Motor neuron (in vitro differentiated cells): ENCODE measurements at regions not wholly inside any gene's neighbourhood (a gene's known extent, or its start where the extent isn't known, plus 50 kb on each side); places are given as distances from the start of the nearest gene placed in this dataset.

ENCODE experiments used
- ATAC-seq, 8 experiments: fragments of 200-7000 bp; cut with Tn5 transposase; replicated peaks in 6 of 8; 2 replicates each; pipeline ENCODE4 v1.8.0; 2021; ENCODE audit warnings: mild to moderate bottlenecking in 8 of 8, moderate library complexity in 8 of 8
- H3K27ac ChIP-seq, 2 donors: fragments of 250-450 bp; sonication (Bioruptor Pico); 2 replicates each; pipeline ENCODE4 v1.9.0; 2021; ENCODE audit warnings: antibody characterized with exemption in 2 of 2, mild to moderate bottlenecking in 2 of 2, moderate library complexity in 1 of 2
- H3K4me1 ChIP-seq, 2 donors: fragments of 250-450 bp; sonication (Bioruptor Pico); replicated peaks in 1 of 2; 2 replicates each; pipeline ENCODE4 v1.6.1; 2021; ENCODE audit warnings: antibody characterized with exemption in 2 of 2, mild to moderate bottlenecking in 2 of 2, moderate library complexity in 1 of 2
- H3K4me3 ChIP-seq, 5 donors: fragments of 250-450 bp; sonication (Bioruptor Pico); 2 replicates each; pipeline ENCODE4 v1.9.0; 2021; ENCODE audit warnings: antibody characterized with exemption in 5 of 5, mild to moderate bottlenecking in 5 of 5, moderate library complexity in 4 of 5
- WGBS, 10 experiments: fragments of 450-650 bp; shearing (Covaris generic); methylation state at CpG; one replicate each; pipeline ENCODE4 v1.0.0; 2022; 5-methylcytosine and 5-hydroxymethylcytosine counted together
- in situ Hi-C, 9 experiments: fragments of 400-800 bp; cut with MboI; loops; one replicate each; pipeline ENCODE4 v1.15.0; 2021; ENCODE audit warnings: low sequenced_read_pairs in 9 of 9, low pct_unique_long_range_greater_than_20kb in 2 of 9; ENCODE audit not compliant: unreplicated experiment in 9 of 9

- Histone ChIP-seq H3K4me1 (peaks cover 4 to 5% of the 10 kb centered on the region in 2 donors), H3K27ac (no peak overlapping the region), H3K4me3 (no peak overlapping the region)
- in situ Hi-C loops, result no loop called here
- WGBS, 10 experiments, result 0 to 100% (median 89%) methylated on average over 1 to 2 of the region's 2 CpGs
- ATAC-seq, result no peak
These were observed 500.8 kb downstream of the IRS2 start for GRCh38 chr13:109285586-109285985.

DNA sequence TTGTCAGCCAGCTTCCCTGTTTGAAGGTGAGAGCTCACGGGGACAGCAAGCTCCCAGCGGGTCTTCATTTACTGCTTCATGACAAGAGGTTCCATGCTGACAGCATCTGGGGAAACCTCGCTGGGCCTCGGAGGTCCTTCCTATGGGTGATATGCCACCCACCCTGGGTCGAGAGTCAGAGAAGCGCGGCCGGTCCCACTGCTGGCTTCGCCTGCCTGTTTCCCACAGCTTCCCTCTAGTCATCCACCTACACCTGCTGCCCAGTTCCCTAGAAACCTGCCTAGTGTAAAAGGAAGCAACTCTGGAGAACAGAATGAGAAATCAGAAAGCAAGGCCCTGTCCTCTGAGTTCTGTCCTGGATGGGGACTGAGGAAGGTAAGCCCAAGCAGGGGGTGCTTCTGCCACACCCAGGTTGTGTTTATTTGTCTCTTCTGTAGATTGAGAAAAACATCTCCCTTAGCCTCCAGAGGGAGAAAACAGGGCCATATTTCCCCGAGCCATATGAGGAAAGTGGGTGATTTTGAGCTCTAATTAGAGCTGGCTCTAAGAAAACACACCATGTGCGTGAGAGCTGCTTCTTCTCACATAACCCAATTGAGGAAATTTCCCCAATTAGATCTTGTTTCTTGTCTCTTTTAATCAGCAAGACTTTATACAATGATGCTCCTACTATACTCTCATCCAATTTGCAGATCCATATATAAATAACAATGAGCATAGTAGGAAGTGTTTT, 504.3 kb downstream of the IRS2 start:
- in situ Hi-C loops, result no loop called here
- 20 to 100% (median 73%) methylated on average over 1 to 4 of the region's 11 CpGs for WGBS, 10 experiments
- ATAC-seq, result no peak
- no peaks in the 10 kb centered on the region for H3K4me1 ChIP-seq
- no peak overlapping the region for H3K27ac ChIP-seq
- H3K4me3 ChIP-seq, result no peak overlapping the region

DNA sequence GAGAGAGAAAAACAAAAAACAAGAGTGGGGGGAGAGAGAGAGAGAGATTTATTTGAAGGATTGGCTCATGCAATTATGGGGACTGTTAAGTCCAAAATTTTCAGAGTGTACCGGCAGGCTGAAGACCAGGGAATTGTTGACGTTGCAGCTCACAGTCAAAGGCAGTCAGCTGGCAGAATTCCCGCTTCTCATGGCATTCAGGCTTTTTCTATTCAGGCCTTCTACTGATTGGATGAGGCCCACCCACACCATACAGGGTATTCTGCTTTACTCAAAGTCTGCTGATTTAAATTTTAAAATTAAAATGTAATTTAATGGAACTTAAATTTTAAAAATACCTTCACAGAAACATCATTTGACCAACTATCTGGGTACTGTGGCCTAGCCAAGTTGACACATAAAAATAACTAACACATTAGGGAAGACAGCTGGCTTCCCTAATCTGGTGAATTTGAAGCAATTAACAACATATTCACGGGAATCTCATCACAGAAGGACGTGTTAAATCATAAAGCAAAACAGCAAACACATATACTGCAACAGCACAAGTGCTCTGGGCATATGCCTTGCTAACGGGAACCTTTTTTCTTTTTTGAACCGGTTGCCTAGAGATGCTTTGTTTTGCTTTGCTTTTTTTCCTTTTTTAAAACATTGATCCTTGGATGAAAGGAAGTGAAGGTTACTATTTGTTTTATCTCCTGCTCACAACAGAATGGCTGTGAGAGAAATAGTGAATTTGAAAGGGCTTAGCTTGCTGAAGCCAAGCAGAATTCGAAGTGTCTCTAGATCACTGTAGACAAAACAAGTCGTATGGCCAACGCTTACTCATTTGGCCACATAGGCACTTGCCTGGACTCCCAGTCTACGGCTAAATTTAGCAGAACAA, 505.1 kb downstream of the IRS2 start:
- Histone ChIP-seq H3K4me1 (peaks cover under 1 to 7% of the 10 kb centered on the region in 2 donors), H3K4me3 (no peak overlapping the region), H3K27ac (no peak overlapping the region)
- in situ Hi-C loops, result no loop called here
- peak in 1 of 8 experiments; percentile 95 for ATAC-seq
- WGBS, 10 experiments, result 18 to 90% (median 60%) methylated on average over 2 to 11 of the region's 11 CpGs

GRCh38 chr13:109276261-109276660, 510.1 kb downstream of the IRS2 start:
- Histone ChIP-seq H3K4me1 (peaks cover 19 to 32% of the 10 kb centered on the region in 2 donors), H3K4me3 (no peak overlapping the region), H3K27ac (no peak overlapping the region)
- ATAC-seq, result no peak
- in situ Hi-C loops, result no loop called here
- WGBS, 10 experiments, result 38 to 96% (median 88%) methylated on average over 1 to 4 of the region's 4 CpGs; no CpG with 5 or more reads in 3 of the 10 experiments

DNA sequence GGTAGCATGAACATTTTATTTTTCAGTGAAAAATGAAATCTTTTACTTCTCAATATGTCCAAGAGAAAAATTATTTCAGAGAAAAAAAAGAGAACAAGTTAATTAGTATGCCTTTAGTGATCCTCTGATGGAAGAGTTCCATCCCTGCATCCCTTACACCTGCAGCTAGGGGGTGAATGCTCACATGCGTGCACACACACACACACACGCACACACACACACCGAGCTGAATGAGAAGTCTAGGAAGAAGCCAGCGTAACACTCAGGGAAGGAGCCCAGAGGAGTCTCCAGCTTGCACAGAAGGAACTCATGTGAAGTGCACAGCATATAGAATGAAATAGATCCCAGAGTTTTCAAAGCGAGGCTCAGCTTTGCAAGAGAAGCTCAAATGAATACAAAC, 510.5 kb downstream of the IRS2 start:
- Histone ChIP-seq H3K4me1 (peaks cover 19 to 37% of the 10 kb centered on the region in 2 donors), H3K27ac (no peak overlapping the region), H3K4me3 (no peak overlapping the region)
- in situ Hi-C loops, result no loop called here
- ATAC-seq, result peak in 5 of 8 experiments; percentile 48 to 75 (median 61)
- 9 to 79% (median 55%) methylated on average over 1 to 5 of the region's 5 CpGs; no CpG with 5 or more reads in 2 of the 10 experiments for WGBS, 10 experiments

GRCh38 chr13:109275139-109275745, 511.1 kb downstream of the IRS2 start:
- in situ Hi-C loops, result no loop called here
- Histone ChIP-seq H3K4me1 (peaks cover 19 to 37% of the 10 kb centered on the region in 2 donors), H3K27ac (no peak overlapping the region), H3K4me3 (no peak overlapping the region)
- ATAC-seq, result peak in 5 of 8 experiments; percentile 70 to 83 (median 78)
- WGBS, 10 experiments, result 42 to 87% (median 69%) methylated on average over 1 to 11 of the region's 11 CpGs; no CpG with 5 or more reads in 1 of the 10 experiments

DNA sequence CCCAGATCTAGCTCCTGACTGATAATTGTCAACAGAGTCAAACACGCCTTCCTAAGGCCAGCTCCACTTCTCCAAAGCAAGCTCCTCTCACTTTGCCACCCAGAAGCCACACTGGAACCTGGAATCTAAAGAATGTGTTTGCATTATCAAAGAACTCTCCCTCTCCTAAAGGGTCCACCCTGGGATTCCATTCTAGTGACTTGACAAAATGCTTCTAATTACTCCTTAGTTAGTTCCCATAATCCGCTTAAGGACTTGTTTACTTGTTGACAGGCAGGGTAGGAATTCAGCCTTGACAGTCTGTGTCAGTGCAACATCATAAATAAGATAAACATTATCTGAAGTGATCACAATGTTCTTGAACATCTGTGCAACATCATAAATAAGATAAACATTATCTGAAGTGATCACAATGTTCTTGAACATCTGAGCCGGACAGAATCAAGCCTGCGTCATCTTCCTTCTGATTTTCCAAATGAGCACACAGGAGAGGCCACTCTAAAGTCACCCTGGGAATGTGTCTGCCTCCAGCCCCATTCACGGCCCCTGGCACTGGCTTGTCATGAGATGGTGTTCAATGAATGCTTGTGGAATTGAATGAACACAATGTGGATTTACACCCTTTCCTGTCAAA, 512.1 kb downstream of the IRS2 start:
- peaks cover 19 to 37% of the 10 kb centered on the region in 2 donors for H3K4me1 ChIP-seq
- peak; percentile 30 to 82 (median 42) for ATAC-seq
- no peak overlapping the region for H3K4me3 ChIP-seq
- in situ Hi-C loops, result no loop called here
- no peak overlapping the region for H3K27ac ChIP-seq
- 42 to 94% (median 68%) methylated on average over 1 to 5 of the region's 5 CpGs for WGBS, 10 experiments

GRCh38 chr13:109273326-109273751, 513.0 kb downstream of the IRS2 start:
- no peak for ATAC-seq
- in situ Hi-C loops, result no loop called here
- WGBS, 10 experiments, result 4 to 100% (median 87%) methylated on average over 1 to 3 of the region's 3 CpGs; no CpG with 5 or more reads in 2 of the 10 experiments
- H3K4me3 ChIP-seq, result no peak overlapping the region
- H3K27ac ChIP-seq, result no peak overlapping the region
- H3K4me1 ChIP-seq, result peaks cover 19 to 37% of the 10 kb centered on the region in 2 donors

DNA sequence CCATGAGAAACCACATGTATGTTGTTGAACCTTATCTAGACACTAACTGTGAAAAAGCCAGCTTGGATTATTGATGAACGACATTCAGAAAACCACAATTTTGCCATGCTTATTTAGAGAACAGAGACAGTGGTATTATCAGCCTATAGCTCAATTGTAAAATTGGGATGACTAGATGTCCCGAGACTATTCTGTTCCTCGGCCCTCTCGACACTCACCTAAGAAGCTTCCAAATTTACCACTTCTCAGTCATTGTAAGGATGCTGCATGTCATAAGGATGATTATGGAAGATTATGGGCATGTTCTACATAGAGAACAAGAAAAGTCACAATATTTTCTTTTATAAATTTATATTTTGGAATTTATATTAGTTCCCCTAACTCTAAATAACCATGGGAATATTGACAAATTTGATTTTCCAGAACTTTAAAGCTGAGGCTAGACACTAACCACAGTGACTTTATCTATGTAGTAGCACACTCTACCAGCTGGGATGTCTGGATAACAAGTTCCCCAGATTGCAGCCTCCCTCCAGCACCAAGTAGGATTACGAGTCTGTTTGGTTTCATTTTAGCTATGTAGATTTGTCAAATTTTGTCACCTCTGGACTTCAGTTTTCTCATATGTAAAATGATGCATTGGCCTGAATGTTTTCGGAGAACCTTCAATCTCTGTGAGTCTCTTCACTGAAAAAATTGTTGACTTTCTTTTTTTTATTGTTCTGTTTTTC, 513.6 kb downstream of the IRS2 start:
- Histone ChIP-seq H3K4me1 (peaks cover 19 to 37% of the 10 kb centered on the region in 2 donors), H3K27ac (no peak overlapping the region), H3K4me3 (no peak overlapping the region)
- in situ Hi-C loops, result no loop called here
- 19 to 100% (median 95%) methylated on average over 1 to 5 of the region's 6 CpGs; no CpG with 5 or more reads in 1 of the 10 experiments for WGBS, 10 experiments
- ATAC-seq, result no peak

- H3K4me3 ChIP-seq, result no peak overlapping the region
- H3K27ac ChIP-seq, result no peak overlapping the region
- H3K4me1 ChIP-seq, result peaks cover 19 to 36% of the 10 kb centered on the region in 2 donors
- 0 to 100% (median 75%) methylated on average over 1 to 7 of the region's 7 CpGs for WGBS, 10 experiments
- in situ Hi-C loops, result no loop called here
- peak in 7 of 8 experiments; percentile 26 to 87 (median 44) for ATAC-seq
These were observed 514.5 kb downstream of the IRS2 start for GRCh38 chr13:109271555-109272541.

DNA sequence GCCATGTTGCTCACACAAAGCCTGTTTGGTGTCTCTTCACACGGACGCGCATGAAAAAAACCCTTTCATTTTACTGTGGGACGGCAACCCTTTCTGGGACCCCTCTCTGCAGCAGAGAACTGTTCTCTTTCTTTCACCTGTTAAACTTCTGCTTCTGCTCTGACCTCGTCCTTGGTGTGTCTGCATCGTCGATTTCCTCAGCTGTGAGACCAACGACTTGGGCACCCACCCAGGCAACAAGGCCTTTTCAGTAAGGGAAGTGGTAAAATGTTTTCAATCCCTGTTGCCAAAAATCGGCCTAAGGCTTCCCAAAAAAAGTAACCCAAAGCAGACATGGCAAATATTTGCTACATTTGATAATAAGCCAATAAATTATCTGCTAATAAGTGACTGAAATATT, 515.3 kb downstream of the IRS2 start:
- Histone ChIP-seq H3K27ac (no peak overlapping the region), H3K4me1 (peaks cover 16 to 28% of the 10 kb centered on the region in 2 donors), H3K4me3 (no peak overlapping the region)
- in situ Hi-C loops, result no loop called here
- no peak for ATAC-seq
- 10 to 100% (median 40%) methylated on average over 1 to 8 of the region's 9 CpGs for WGBS, 10 experiments
